Activated effector memory CD4-positive, alpha-beta T cell treated with anti-CD3 and anti-CD28 coated beads, Interleukin-2, amount 50 U/mL, for 16 hours (primary cell): ENCODE measurements at regions not wholly inside any gene's neighbourhood (a gene's known extent, or its start where the extent isn't known, plus 50 kb on each side); places are given as distances from the start of the nearest gene placed in this dataset.

Source experiments
- DNase-seq: peaks from one replicate; pipeline ENCODE4 v3.0.0-alpha.2; 2020

- DNase-seq = peak; percentile 92
Observed at GRCh38 chr11:76721755-76722677, 51.5 kb upstream of the LRRC32 start.

GRCh38 chr11:76723142-76723541 lies 52.6 kb upstream of the LRRC32 start:
- no peak for DNase-seq

- no peak for DNase-seq
Observed at GRCh38 chr11:76723548-76723947, 53.0 kb upstream of the LRRC32 start.

GRCh38 chr11:76724171-76724768 lies 53.7 kb upstream of the LRRC32 start:
- no peak for DNase-seq

GRCh38 chr11:76728227-76728626 lies 54.9 kb upstream of the TSKU start:
- DNase-seq = peak; percentile 30

DNA sequence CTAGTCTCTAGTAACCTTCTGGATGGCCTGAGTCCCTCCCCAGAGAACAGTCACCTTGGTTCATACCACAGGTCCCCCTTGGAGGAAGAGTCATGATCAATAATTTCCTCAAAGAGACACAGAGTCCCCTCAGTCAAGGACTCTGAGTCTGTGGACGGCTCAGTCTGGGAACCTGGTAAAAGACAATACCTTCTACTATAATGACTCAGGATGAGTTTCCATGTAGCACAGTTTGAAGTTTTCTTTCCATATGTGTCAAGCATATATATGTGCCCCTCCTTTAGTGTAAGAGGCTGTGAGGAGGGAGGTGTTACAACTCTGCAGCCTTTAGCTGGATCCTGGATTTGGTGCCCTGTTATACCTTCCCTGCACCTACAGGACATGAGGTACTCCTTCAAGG lies 54.4 kb upstream of the TSKU start:
- DNase-seq = peak; percentile 14

- peak; percentile 9 for DNase-seq
Observed at GRCh38 chr11:76729214-76729613, 53.9 kb upstream of the TSKU start.

- DNase-seq = no peak
Observed at GRCh38 chr11:76730887-76731565, 52.1 kb upstream of the TSKU start.

DNA sequence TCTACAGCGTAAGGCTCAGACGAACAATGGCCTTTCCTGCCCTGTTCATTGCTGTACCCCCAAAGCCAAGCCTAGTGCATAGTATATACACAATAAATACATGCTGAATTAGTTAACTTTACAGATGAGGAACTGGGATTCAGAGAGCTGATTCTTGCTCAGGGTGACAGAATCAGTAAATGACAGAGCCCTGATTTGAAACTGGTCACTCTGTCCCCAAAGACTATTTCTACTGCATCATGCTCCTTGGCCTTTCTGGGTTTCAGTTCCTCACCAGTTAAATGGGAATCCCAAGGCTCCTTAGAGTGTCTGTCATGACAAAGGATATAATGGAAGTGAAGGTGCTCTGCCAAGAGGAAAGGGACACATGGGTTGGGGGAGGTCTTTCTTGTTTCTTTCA lies 50.5 kb upstream of the TSKU start:
- no peak for DNase-seq
